IMR-90 (cell line): ENCODE measurements at regions not wholly inside any gene's neighbourhood (a gene's known extent, or its start where the extent isn't known, plus 50 kb on each side); places are given as distances from the start of the nearest gene placed in this dataset.

Experiments used
- ATAC-seq: fragments of 200-7000 bp; cut with Tn5 transposase; 2 replicates; pipeline ENCODE4 v1.9.1; 2020; ENCODE audit warnings: low read depth, mild to moderate bottlenecking, moderate library complexity
- BruUV-seq: library from RNA; stranded (reverse); fragments of 400-500 nt; replicated peaks from 2 replicates; lab custom pipeline; 2021; lab: Mats Ljungman, UMichigan
- CTCF ChIA-PET: fragments of 300-600 bp; formaldehyde crosslinking; extraction: SDS; loops from one replicate; lab custom pipeline; 2021; ENCODE audit warnings: antibody characterized with exemption; lab: Yijun Ruan, JAX
- POLR2A ChIA-PET: fragments of 300-600 bp; sonication (Branson Sonifier 250); formaldehyde crosslinking; loops from one replicate; lab custom pipeline; 2022; ENCODE audit warnings: antibody characterized with exemption; ENCODE audit not compliant: unreplicated experiment; lab: Charles Lee
- DNase-seq: peaks from one replicate; pipeline ENCODE4 v3.0.0; 2013
- H2AFZ ChIP-seq: replicated peaks from 2 replicates; pipeline ENCODE3; 2013; ENCODE audit warnings: low read length, mild to moderate bottlenecking; ENCODE audit not compliant: poor library complexity
- H2AK5ac ChIP-seq: 2 replicates; pipeline ENCODE4 v1.6.1; 2013; ENCODE audit warnings: low read depth, low read length, inconsistent platforms
- H2AK9ac ChIP-seq: replicated peaks from 2 replicates; pipeline ENCODE3; 2013; ENCODE audit warnings: mild to moderate bottlenecking, low read depth, low read length, moderate library complexity; ENCODE audit not compliant: poor library complexity
- H2BK120ac ChIP-seq: 2 replicates; pipeline ENCODE4 v1.6.1; 2013; ENCODE audit warnings: low read depth, low read length, inconsistent platforms
- H2BK15ac ChIP-seq: 3 replicates; pipeline ENCODE4 v1.6.1; 2013; ENCODE audit warnings: low read depth, low read length, inconsistent platforms
- H2BK20ac ChIP-seq: 2 replicates; pipeline ENCODE4 v1.6.1; 2013; ENCODE audit warnings: low read depth, mild to moderate bottlenecking, inconsistent platforms, low read length, moderate library complexity
- H2BK5ac ChIP-seq: 2 replicates; pipeline ENCODE4 v1.6.1; 2013; ENCODE audit warnings: mild to moderate bottlenecking, low read depth, low read length, inconsistent platforms; ENCODE audit not compliant: poor library complexity, severe bottlenecking
- H3K14ac ChIP-seq: replicated peaks from 2 replicates; pipeline ENCODE4 v1.6.1; 2013; ENCODE audit warnings: low read depth, low read length, inconsistent platforms
- H3K18ac ChIP-seq: 2 replicates; pipeline ENCODE4 v1.6.1; 2013; ENCODE audit warnings: low read depth, low read length, control low read depth
- H3K23ac ChIP-seq: 2 replicates; pipeline ENCODE4 v1.6.1; 2013; ENCODE audit warnings: low read depth, low read length, inconsistent platforms
- H3K27ac ChIP-seq: 2 replicates; pipeline ENCODE4 v1.5.1; 2013; ENCODE audit warnings: mild to moderate bottlenecking, control low read depth, low read length; ENCODE audit not compliant: insufficient read depth
- H3K27me3 ChIP-seq: 2 replicates; pipeline ENCODE4 v1.6.1; 2013; ENCODE audit warnings: low read length; ENCODE audit not compliant: control insufficient read depth, insufficient read depth
- H3K36me3 ChIP-seq: 2 replicates; pipeline ENCODE4 v1.6.1; 2013; ENCODE audit warnings: low read length, mixed read lengths; ENCODE audit not compliant: control insufficient read depth, insufficient read depth
- H3K4ac ChIP-seq: 2 replicates; pipeline ENCODE4 v1.6.1; 2013; ENCODE audit warnings: low read depth, low read length, inconsistent platforms
- H3K4me1 ChIP-seq: 2 replicates; pipeline ENCODE4 v1.6.1; 2013; ENCODE audit warnings: low read length, mixed read lengths; ENCODE audit not compliant: control insufficient read depth, insufficient read depth
- H3K4me2 ChIP-seq: 2 replicates; pipeline ENCODE4 v1.6.1; 2013; ENCODE audit warnings: low read depth, mild to moderate bottlenecking, control low read depth, low read length, moderate library complexity
- H3K4me3 ChIP-seq: 2 replicates; pipeline ENCODE4 v1.5.1; 2013; ENCODE audit warnings: low read depth, mild to moderate bottlenecking, control low read depth, low read length, moderate library complexity; ENCODE audit not compliant: insufficient read depth
- H3K56ac ChIP-seq: 2 replicates; pipeline ENCODE4 v1.6.1; 2013; ENCODE audit warnings: low read length, inconsistent platforms; ENCODE audit not compliant: insufficient read depth; ENCODE audit errors: extremely low read depth
- H3K79me1 ChIP-seq, 2 experiments: 2 replicates each; pipeline ENCODE4 v1.6.1; 2013; ENCODE audit warnings: low read length in 2 of 2, inconsistent platforms in 1 of 2, low read depth in 1 of 2
- H3K9ac ChIP-seq: 2 replicates; pipeline ENCODE4 v1.6.1; 2013; ENCODE audit warnings: low read depth, low read length, control low read depth
- H3K9me1 ChIP-seq: 2 replicates; pipeline ENCODE4 v1.6.1; 2013; ENCODE audit warnings: low read length, inconsistent platforms; ENCODE audit not compliant: insufficient read depth
- H3K9me3 ChIP-seq: 2 replicates; pipeline ENCODE4 v1.6.1; 2013; ENCODE audit warnings: low read length; ENCODE audit not compliant: control insufficient read depth, insufficient read depth
- H4K20me1 ChIP-seq: 2 replicates; pipeline ENCODE4 v1.6.1; 2013; ENCODE audit warnings: low read length, inconsistent platforms; ENCODE audit not compliant: insufficient read depth
- H4K5ac ChIP-seq: 2 replicates; pipeline ENCODE4 v1.6.1; 2013; ENCODE audit warnings: mild to moderate bottlenecking, low read depth, low read length, control low read depth
- H4K8ac ChIP-seq, 2 experiments: 2 replicates each; pipeline ENCODE4 v1.6.1; 2013; ENCODE audit warnings: low read depth in 2 of 2, low read length in 2 of 2, control low read depth in 1 of 2, inconsistent platforms in 1 of 2
- H4K91ac ChIP-seq: 2 replicates; pipeline ENCODE4 v1.6.1; 2013; ENCODE audit warnings: low read depth, low read length, inconsistent platforms; ENCODE audit not compliant: insufficient read depth
- BHLHE40 ChIP-seq: fragments of 150-350 bp; IDR thresholded peaks from 2 replicates; pipeline ENCODE4 v1.6.1; 2016; ENCODE audit warnings: mild to moderate bottlenecking, low read depth, low read length
- CEBPB ChIP-seq: IDR thresholded peaks from 2 replicates; pipeline ENCODE4 v1.6.1; 2012; ENCODE audit warnings: low read depth, low read length, improper control_type of control experiment
- CHD1 ChIP-seq: IDR thresholded peaks from 2 replicates; pipeline ENCODE4 v1.6.1; 2012; ENCODE audit warnings: low read depth, low read length, improper control_type of control experiment
- ELK1 ChIP-seq: fragments of 150-350 bp; IDR thresholded peaks from 2 replicates; pipeline ENCODE4 v1.6.1; 2016; ENCODE audit warnings: low read depth, mild to moderate bottlenecking, low read length, moderate library complexity, borderline replicate concordance
- FOS ChIP-seq: fragments of 150-350 bp; IDR thresholded peaks from 2 replicates; pipeline ENCODE4 v1.6.1; 2016; ENCODE audit warnings: low read depth, low read length
- MAFK ChIP-seq: IDR thresholded peaks from 2 replicates; pipeline ENCODE4 v1.6.1; 2012; ENCODE audit warnings: low read depth, low read length, improper control_type of control experiment
- MAZ ChIP-seq: IDR thresholded peaks from 2 replicates; pipeline ENCODE4 v1.6.1; 2012; ENCODE audit warnings: low read depth, mild to moderate bottlenecking, low read length, improper control_type of control experiment, moderate library complexity, borderline replicate concordance
- MXI1 ChIP-seq: IDR thresholded peaks from 2 replicates; pipeline ENCODE4 v1.6.1; 2012; ENCODE audit warnings: low read depth, mild to moderate bottlenecking, low read length, moderate library complexity, borderline replicate concordance
- RAD21 ChIP-seq: IDR thresholded peaks from 2 replicates; pipeline ENCODE4 v1.6.1; 2012; ENCODE audit warnings: low read length, improper control_type of control experiment
- SMC3 ChIP-seq: fragments of 150-350 bp; IDR thresholded peaks from 2 replicates; pipeline ENCODE4 v1.6.1; 2016; ENCODE audit warnings: low read depth, mild to moderate bottlenecking, antibody characterized with exemption, low read length, moderate library complexity
- USF2 ChIP-seq: fragments of 150-350 bp; IDR thresholded peaks from 2 replicates; pipeline ENCODE4 v1.6.1; 2017; ENCODE audit warnings: mild to moderate bottlenecking, antibody characterized with exemption, low read length, low read depth
- WGBS, 2 experiments: methylation state at CpG; one replicate each; pipeline versions ENCODE4 v1.1.5 to v1.1.7; 2013; ENCODE audit warnings: missing lambda C conversion rate in 2 of 2; ENCODE audit not compliant: insufficient read length in 1 of 2; ENCODE audit errors: extremely low coverage in 2 of 2; 5-methylcytosine and 5-hydroxymethylcytosine counted together
- dilution Hi-C: fragments of 300-500 bp; cut with HindIII; formaldehyde crosslinking; loops from one replicate; pipeline ENCODE4 v1.14.3; 2018; ENCODE audit warnings: low sequenced_read_pairs; ENCODE audit not compliant: unreplicated experiment
- in situ Hi-C: fragments of 300-500 bp; cut with MboI; formaldehyde crosslinking; loops from 3 replicates; pipeline ENCODE4 v1.14.3; 2019; ENCODE audit warnings: low sequenced_read_pairs, inconsistent platforms, mixed read lengths
- intact Hi-C: fragments of 100-400 bp; cut with micrococcal nuclease; formaldehyde crosslinking; loops from 2 replicates; pipeline ENCODE4 v1.10.0; 2022

- Histone ChIP-seq H3K79me1 (no peaks in the 10 kb centered on the region), H3K4me2 (no peak overlapping the region), H3K36me3 (no peaks in the 10 kb centered on the region), H2AK9ac (no peak overlapping the region), H3K27me3 (no peaks in the 10 kb centered on the region; the same call in 1 of the 2 replicates), H2BK15ac (no peak overlapping the region), H2AK5ac (no peak overlapping the region), H2BK5ac (no peak overlapping the region), H2AFZ (no peak overlapping the region), H3K18ac (no peak overlapping the region), H3K23ac (no peak overlapping the region), H3K9me3 (no peaks in the 10 kb centered on the region), H4K20me1 (no peaks in the 10 kb centered on the region), H2BK120ac (no peak overlapping the region), H4K8ac (no peak overlapping the region), H3K14ac (no peak overlapping the region), H3K9ac (no peak overlapping the region), H4K5ac (no peak overlapping the region), H3K9me1 (no peaks in the 10 kb centered on the region), H3K56ac (no peak overlapping the region), H3K4ac (no peak overlapping the region), H3K27ac (no peak overlapping the region), H2BK20ac (no peak overlapping the region), H3K4me1 (no peaks in the 10 kb centered on the region), H3K4me3 (no peak overlapping the region), H4K91ac (no peak overlapping the region)
- dilution Hi-C loops: no loop called here
- ChIA-PET CTCF (interaction anchor here (0.6 kb wide), 1 partner anchor 1307 kb away, joined by 3 read pairs; no protein-coding TSS in a partner anchor), POLR2A (no interaction called here)
- TF ChIP-seq MAZ (no peak), CHD1 (no peak), CEBPB (no peak), ELK1 (no peak), MXI1 (no peak), BHLHE40 (no peak), MAFK (no peak), SMC3 (no peak), USF2 (no peak), RAD21 (no peak), FOS (no peak)
- in situ Hi-C loops: no loop called here
- no TSS peak for BruUV-seq
- intact Hi-C loops: no loop called here
- no CpG with 5 or more reads among the region's 3 CpGs for WGBS, 2 experiments
- no peak for ATAC-seq
- no peak for DNase-seq
Observed at GRCh38 chr3:10674578-10674977, 141.4 kb upstream of the SLC6A11 start.
